Right lobe of liver (tissue), 4 donors: ENCODE measurements at regions not wholly inside any gene's neighbourhood (a gene's known extent, or its start where the extent isn't known, plus 50 kb on each side); places are given as distances from the start of the nearest gene placed in this dataset.

Experiments
- CTCF ChIP-seq, 4 donors: fragments of 200-600 bp in 3 of 4; fragments of 450-650 bp in 1 of 4; IDR thresholded peaks; one replicate each; pipeline versions ENCODE4 v1.5.1 to v1.8.0; 2016 to 2022; ENCODE audit warnings: antibody characterized with exemption in 4 of 4, mild to moderate bottlenecking in 2 of 4
- POLR2A ChIP-seq: fragments of 450-650 bp; IDR thresholded peaks from one replicate; pipeline ENCODE4 v1.6.1; 2017; ENCODE audit warnings: antibody characterized with exemption, mild to moderate bottlenecking
- donor health status: DM: no; HTN: no; CAD: no.
- donor health status: DM: no; HTN: no; CAD: no.
- donor health status: DM: no; HTN: yes; CAD: no.

- no peak for TF ChIP-seq POLR2A
- no peak for TF ChIP-seq CTCF (IDR thresholded peaks at IDR 0.05)
Measured at GRCh38 chr9:73038613-73039012, 85.8 kb upstream of the ALDH1A1 start.
